HEK293 (cell line): ENCODE measurements at regions not wholly inside any gene's neighbourhood (a gene's known extent, or its start where the extent isn't known, plus 50 kb on each side); places are given as distances from the start of the nearest gene placed in this dataset.

Experiments used
- CTCF ChIP-seq: fragments of 450-650 bp; formaldehyde crosslinking; IDR thresholded peaks from 2 replicates; pipeline ENCODE4 v1.5.1; 2016; ENCODE audit warnings: missing biosample characterization, missing genetic modification characterization
- ZBTB1 ChIP-seq: fragments of 450-650 bp; formaldehyde crosslinking; IDR thresholded peaks from 2 replicates; pipeline ENCODE4 v1.5.1; 2016; ENCODE audit warnings: missing biosample characterization, missing genetic modification characterization
- ZBTB21 ChIP-seq: fragments of 450-650 bp; formaldehyde crosslinking; IDR thresholded peaks from 2 replicates; pipeline ENCODE4 v1.5.1; 2017; ENCODE audit warnings: missing biosample characterization, missing genetic modification characterization
- ZBTB26 ChIP-seq: fragments of 450-650 bp; formaldehyde crosslinking; optimal IDR thresholded peaks from 2 replicates; pipeline ENCODE3; 2016; ENCODE audit warnings: missing biosample characterization, mild to moderate bottlenecking, missing genetic modification characterization
- ZNF623 ChIP-seq: fragments of 450-650 bp; formaldehyde crosslinking; IDR thresholded peaks from 2 replicates; pipeline ENCODE4 v1.5.1; 2016; ENCODE audit warnings: missing biosample characterization, missing genetic modification characterization
- ZNF830 ChIP-seq: fragments of 450-650 bp; IDR thresholded peaks from 2 replicates; pipeline ENCODE4 v1.5.0; 2018; ENCODE audit warnings: missing biosample characterization, missing genetic modification characterization, low read depth, mild to moderate bottlenecking, moderate library complexity

- no peak for TF ChIP-seq ZBTB1
- TF ChIP-seq CTCF (tag by site-specific recombination) = no peak
- no peak for TF ChIP-seq ZNF830 (tag by site-specific recombination)
- no peak for TF ChIP-seq ZBTB26 (tag by site-specific recombination)
- no peak for TF ChIP-seq ZNF623 (tag by site-specific recombination)
- no peak for TF ChIP-seq ZBTB21 (tag by site-specific recombination)
Measured at GRCh38 chr4:45554423-45554822, 569.4 kb downstream of the GABRG1 start.
